Activated gamma-delta T cell treated with anti-CD3 and anti-CD28 coated beads, Interleukin-2, amount 50 U/mL, for 16 hours (primary cell): ENCODE measurements at regions not wholly inside any gene's neighbourhood (a gene's known extent, or its start where the extent isn't known, plus 50 kb on each side); places are given as distances from the start of the nearest gene placed in this dataset.

ENCODE experiments used
- DNase-seq: peaks from one replicate; pipeline ENCODE4 v3.0.0-alpha.2; 2020; ENCODE audit warnings: low read depth

GRCh38 chr11:113634940-113635575 lies 71.0 kb downstream of the TMPRSS5 start:
- no peak for DNase-seq

DNA sequence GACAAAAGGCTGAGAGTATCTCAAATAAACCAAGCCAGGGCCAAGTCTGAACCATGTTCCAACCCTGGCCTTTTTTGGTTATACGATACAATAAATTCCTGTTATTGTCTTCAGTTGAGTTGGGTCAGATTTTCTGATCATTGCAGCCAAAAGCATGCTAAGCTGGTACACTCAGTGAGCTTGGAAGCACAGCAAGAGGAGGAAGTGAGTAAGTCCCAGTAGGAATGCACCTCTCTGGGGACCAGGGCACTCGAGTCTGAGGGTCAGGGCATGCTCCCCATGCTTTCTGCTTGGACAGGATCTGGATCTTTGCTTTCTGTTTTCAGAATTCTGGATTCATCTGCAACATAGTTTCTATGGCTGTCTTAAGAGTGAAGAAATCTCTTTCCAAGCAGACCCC lies 73.1 kb downstream of the TMPRSS5 start:
- no peak for DNase-seq

DNA sequence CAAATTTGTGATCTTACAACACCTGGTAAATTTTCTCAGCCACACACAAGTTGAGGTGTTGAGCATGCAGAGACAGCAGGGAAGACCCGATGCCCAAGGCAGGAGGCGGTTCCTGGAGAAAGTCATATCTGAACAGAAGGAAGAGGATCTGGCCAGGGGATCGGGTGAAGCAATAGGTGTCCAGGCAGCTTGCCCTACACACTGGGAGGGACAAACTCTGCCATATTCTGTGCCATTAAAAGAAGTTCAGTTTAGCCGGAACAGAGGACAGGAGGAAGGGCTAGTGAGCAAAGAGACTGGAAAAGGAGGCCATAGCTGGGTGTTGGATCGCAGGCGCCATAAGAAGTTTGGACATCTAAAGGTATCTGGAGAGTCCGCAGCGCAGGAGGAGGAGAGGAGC lies 76.5 kb downstream of the TMPRSS5 start:
- DNase-seq: no peak

DNA sequence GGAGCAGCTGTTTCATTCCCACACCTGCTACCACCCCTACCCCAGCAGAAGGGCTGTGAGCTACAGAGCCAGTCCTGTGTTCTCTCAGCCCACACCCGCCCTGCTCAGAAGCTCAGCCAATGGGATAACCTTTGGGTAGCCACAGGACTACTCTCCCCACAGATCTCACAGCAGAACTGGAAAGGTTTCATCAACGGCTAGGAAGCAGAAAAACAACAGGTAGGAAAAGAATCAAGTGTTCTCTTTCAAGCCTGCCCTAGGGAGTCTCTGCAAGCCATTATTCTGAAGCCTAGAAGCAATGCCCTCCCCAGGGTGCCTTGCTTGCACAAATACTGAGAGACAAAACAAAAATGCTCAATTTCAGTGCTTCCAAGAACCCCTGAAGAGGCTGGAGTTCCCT lies 77.2 kb downstream of the TMPRSS5 start:
- no peak for DNase-seq

DNA sequence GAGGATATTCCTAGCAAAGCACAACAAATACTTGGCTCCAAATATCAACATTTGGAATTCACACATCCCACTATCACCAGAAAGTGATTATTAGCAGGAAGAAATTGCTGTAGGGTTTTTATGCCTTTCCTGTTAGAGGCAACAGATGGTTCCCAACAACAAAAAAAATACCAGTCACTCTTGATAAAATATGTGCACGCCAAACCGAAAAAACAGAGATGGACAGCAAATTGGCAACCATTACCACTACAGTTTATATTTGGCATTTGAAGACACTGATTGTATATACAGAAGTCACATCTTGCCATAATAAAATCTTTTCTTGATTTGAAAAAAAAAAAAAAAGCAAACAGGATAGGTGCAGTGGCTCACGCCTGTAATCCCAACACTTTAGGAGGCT lies 78.2 kb downstream of the TMPRSS5 start:
- no peak for DNase-seq

- DNase-seq: no peak
Observed at GRCh38 chr11:113627297-113627696, 78.8 kb downstream of the TMPRSS5 start.

DNA sequence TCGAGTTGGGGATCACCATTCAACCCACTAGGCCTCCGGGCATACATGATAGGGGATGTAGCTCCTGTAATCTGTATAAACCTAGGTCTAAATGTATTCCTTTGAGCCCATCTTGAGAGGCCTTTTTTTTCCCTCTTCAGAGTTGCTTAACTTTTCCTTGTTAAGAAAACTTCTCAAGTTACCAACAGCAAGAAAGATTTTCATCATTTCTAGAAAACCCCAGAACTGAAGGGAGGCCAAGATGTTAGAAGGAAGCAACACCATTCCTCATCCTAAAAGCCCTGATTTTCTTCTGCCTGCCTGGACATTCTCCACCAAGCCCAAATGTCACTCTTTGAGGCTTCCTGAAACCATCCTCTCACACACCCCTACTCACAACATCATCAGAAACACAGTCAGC lies 79.4 kb downstream of the TMPRSS5 start:
- no peak for DNase-seq

DNA sequence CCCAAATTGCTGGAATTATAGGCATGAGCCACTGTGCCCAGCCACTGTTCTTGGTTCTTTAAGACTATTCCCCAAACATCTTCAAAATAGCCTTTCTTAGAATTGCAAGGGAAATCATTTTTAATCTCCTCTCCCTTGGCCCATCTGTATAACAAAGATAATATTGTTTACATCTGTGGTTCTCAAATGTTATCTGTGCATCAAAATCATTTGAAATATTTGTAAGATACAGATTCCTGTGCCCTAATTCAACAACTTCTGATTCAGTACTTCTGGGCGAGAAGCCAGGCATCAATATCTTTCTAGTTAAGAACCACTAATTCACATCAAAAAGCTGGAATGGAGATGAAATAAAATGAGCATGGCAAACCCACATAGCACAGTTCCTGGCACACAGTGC lies 83.0 kb downstream of the TMPRSS5 start:
- DNase-seq: no peak

DNA sequence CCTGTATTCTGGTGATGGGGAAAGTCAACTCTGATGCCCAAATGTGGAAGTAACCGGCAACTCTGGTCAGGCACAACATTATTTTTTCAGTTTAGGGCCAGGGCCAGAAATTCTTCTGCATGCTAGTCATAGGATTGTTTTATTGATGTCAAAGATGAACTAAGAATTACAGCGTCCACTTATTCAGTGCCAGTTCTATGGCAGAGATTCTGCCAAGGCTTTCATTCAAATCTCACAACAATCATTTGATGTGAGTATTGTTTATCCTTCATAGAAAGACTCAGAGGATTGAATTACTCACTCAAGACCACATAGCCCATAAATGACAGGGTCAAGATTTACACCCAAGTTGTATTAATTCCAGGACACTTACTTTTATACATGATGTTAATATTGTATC lies 87.7 kb downstream of the TMPRSS5 start:
- DNase-seq: no peak

- DNase-seq: no peak
Observed at GRCh38 chr11:113615773-113616172, 90.3 kb downstream of the TMPRSS5 start.

GRCh38 chr11:113615098-113615497 lies 91.0 kb downstream of the TMPRSS5 start:
- DNase-seq: no peak

DNA sequence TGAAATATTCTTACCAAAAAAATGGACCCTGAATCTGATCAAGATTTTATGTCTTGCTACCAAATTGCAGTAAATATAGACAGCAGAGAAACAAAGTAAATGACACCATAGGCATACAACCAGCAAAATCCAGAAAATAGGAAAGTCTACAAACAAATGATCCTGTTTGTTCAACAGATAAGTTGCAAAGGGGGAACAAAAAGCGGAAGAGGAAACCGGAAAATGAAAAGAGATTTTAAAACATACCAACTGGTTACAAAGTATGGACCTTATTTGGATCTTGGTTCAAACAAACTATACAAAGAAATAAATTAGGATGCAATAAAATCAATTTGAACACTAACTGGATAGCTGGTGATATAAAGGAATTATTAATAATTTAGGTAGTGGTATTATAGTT lies 92.0 kb downstream of the TMPRSS5 start:
- no peak for DNase-seq

- DNase-seq: no peak
Observed at GRCh38 chr11:113613619-113614018, 92.5 kb downstream of the TMPRSS5 start.

- no peak for DNase-seq
Observed at GRCh38 chr11:113604186-113604585, 101.9 kb downstream of the TMPRSS5 start.

GRCh38 chr11:113603277-113604059 lies 102.6 kb downstream of the TMPRSS5 start:
- no peak for DNase-seq

DNA sequence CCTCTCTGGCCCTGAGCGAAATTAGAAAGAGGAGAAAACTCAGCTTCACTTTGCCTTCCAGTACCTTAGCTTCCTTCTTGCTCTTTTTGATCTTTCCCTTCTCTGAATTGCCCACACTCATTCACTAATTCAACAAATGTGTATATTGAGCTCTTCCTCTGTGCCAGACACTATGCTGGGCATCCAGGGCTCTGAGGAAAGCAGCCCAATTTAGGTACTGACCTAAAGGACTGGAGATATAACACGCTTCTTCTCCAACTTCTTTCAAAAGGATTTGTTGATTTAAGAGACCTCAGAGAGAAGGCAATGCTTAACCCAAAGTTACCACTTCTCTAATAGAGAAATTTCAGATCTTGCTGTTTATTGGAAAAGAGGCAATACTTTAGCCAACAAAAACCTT lies 103.6 kb downstream of the TMPRSS5 start:
- no peak for DNase-seq

- no peak for DNase-seq
Observed at GRCh38 chr11:113596658-113597057, 109.5 kb downstream of the TMPRSS5 start.

DNA sequence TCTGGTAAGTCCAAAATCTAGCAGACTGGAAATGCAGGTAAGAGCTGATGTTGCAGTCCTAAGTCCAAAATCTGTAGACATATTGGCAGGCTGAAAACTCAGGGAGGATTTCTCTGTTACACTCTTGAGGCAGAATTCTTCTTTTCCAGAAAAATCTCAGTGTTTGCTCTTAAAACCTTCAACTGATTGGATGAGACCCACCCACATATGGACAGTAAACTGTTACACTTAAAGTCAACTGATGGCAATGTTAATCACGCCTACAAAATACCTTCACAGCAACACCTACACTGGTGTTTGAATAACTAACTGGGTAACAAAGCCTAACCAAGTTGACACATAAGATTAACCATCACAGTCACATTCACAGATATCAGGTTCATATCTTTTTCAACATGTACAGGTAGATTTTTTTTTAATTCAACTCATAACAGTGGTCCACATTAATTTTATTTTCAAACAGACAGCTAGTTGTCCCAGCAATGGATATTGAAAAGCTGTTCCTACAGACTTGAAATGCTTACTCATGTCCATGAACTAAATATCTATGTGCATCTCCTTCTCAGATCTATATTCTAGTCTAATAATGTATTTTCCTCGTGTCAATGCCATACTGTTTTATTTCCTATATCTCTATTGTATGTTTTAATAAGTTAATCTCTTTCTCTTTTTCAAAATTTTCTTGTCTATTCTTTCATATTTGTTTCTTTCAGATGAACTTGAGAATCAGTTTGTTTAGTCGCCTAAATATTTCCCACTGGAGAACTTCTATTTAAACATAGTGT lies 110.1 kb downstream of the TMPRSS5 start:
- DNase-seq: no peak

GRCh38 chr11:113593698-113594308 lies 112.3 kb downstream of the TMPRSS5 start:
- DNase-seq: no peak

DNA sequence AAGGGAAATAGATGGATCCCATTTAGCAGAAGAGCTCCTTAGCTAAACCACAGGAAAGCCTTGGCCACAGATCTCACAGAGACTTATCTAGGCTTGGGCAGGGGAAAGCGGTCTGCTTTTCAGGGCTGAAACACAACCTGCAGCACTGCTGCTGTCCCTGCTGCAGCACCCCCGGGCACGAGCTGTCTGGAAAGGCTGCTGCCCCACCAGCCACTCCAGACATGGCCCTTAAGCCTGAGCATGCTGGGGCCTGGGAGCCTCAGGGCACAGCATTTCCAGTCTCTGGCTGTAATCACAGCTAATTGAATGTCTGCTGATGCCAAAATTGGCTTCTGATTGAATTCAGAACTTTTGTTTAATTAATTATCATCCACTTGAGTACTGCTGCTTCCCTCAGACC lies 115.0 kb downstream of the TMPRSS5 start:
- no peak for DNase-seq

- no peak for DNase-seq
Observed at GRCh38 chr11:113587308-113587739, 112.1 kb upstream of the DRD2 start.

GRCh38 chr11:113584371-113584770 lies 109.2 kb upstream of the DRD2 start:
- no peak for DNase-seq

- no peak for DNase-seq
Observed at GRCh38 chr11:113581713-113582112, 106.5 kb upstream of the DRD2 start.
